SK-N-SH treated with all-trans-retinoic acid at 6 μM for 48 hours (cell line): ENCODE measurements at regions not wholly inside any gene's neighbourhood (a gene's known extent, or its start where the extent isn't known, plus 50 kb on each side); places are given as distances from the start of the nearest gene placed in this dataset.

Source experiments
- ATAC-seq: fragments of 200-7000 bp; cut with Tn5 transposase; 3 replicates; pipeline ENCODE4 v1.9.1; 2020; ENCODE audit warnings: mild to moderate bottlenecking, moderate library complexity
- ARNTL ChIP-seq: fragments of 450-650 bp; formaldehyde crosslinking; IDR thresholded peaks from 2 replicates; pipeline ENCODE4 v1.5.0; 2020; ENCODE audit warnings: low read depth, mild to moderate bottlenecking, moderate library complexity, borderline replicate concordance
- BACH2 ChIP-seq: fragments of 250-450 bp; sonication (Bioruptor Pico); IDR thresholded peaks from 2 replicates; pipeline ENCODE4 v1.9.0; 2021; ENCODE audit warnings: mild to moderate bottlenecking, borderline replicate concordance
- CREB5 ChIP-seq: fragments of 250-450 bp; sonication (Bioruptor Pico); IDR thresholded peaks from 2 replicates; pipeline ENCODE4 v1.5.1; 2020; ENCODE audit warnings: low read depth, mild to moderate bottlenecking, moderate library complexity
- CSRNP3 ChIP-seq: fragments of 250-450 bp; sonication (Bioruptor Pico); IDR thresholded peaks from 2 replicates; pipeline ENCODE4 v1.5.1; 2021; ENCODE audit warnings: mild to moderate bottlenecking, moderate library complexity
- ESRRG ChIP-seq: fragments of 250-450 bp; sonication (Bioruptor Pico); IDR thresholded peaks from 2 replicates; pipeline ENCODE4 v1.6.1; 2021; ENCODE audit warnings: mild to moderate bottlenecking
- GLIS3 ChIP-seq: fragments of 250-450 bp; sonication (Bioruptor Pico); IDR thresholded peaks from 2 replicates; pipeline ENCODE4 v1.5.0; 2020; ENCODE audit warnings: mild to moderate bottlenecking, moderate library complexity
- ISL1 ChIP-seq: fragments of 250-450 bp; sonication (Bioruptor Pico); IDR thresholded peaks from 2 replicates; pipeline ENCODE4 v2.1.2; 2022; ENCODE audit warnings: mild to moderate bottlenecking, moderate library complexity
- OSR1 ChIP-seq: fragments of 250-450 bp; sonication (Bioruptor Pico); IDR thresholded peaks from 2 replicates; pipeline ENCODE4 v1.8.0; 2022; ENCODE audit warnings: moderate library complexity, mild to moderate bottlenecking, inconsistent platforms
- PATZ1 ChIP-seq: fragments of 250-450 bp; sonication (Bioruptor Pico); IDR thresholded peaks from 2 replicates; pipeline ENCODE4 v1.8.0; 2020; ENCODE audit warnings: mild to moderate bottlenecking, moderate library complexity, borderline replicate concordance
- POU6F1 ChIP-seq: fragments of 250-450 bp; sonication (Bioruptor Pico); IDR thresholded peaks from 2 replicates; pipeline ENCODE4 v1.8.0; 2021; ENCODE audit warnings: low read depth, mild to moderate bottlenecking, moderate library complexity, borderline replicate concordance
- PPARA ChIP-seq: fragments of 250-450 bp; sonication (Bioruptor Pico); IDR thresholded peaks from 2 replicates; pipeline ENCODE4 v1.5.0; 2020; ENCODE audit warnings: mild to moderate bottlenecking, borderline replicate concordance
- RARB ChIP-seq: fragments of 250-450 bp; sonication (Bioruptor Pico); IDR thresholded peaks from 2 replicates; pipeline ENCODE4 v1.8.0; 2021; ENCODE audit warnings: mild to moderate bottlenecking, moderate library complexity
- ZC3H10 ChIP-seq: fragments of 250-450 bp; sonication (Bioruptor Pico); IDR thresholded peaks from 2 replicates; pipeline ENCODE4 v1.5.1; 2021; ENCODE audit warnings: mild to moderate bottlenecking, moderate library complexity
- ZFP3 ChIP-seq: fragments of 250-450 bp; sonication (Bioruptor Pico); IDR thresholded peaks from 2 replicates; pipeline ENCODE4 v1.5.0; 2020; ENCODE audit warnings: mild to moderate bottlenecking, moderate library complexity
- ZFP30 ChIP-seq: fragments of 450-650 bp; formaldehyde crosslinking; IDR thresholded peaks from 2 replicates; pipeline ENCODE4 v1.5.0; 2022; ENCODE audit warnings: mild to moderate bottlenecking, moderate library complexity
- ZNF565 ChIP-seq: fragments of 450-650 bp; formaldehyde crosslinking; conservative IDR thresholded peaks from 2 replicates; pipeline ENCODE4 v1.5.0; 2020; ENCODE audit warnings: low read depth, mild to moderate bottlenecking, moderate library complexity
- ZNF70 ChIP-seq: fragments of 450-650 bp; formaldehyde crosslinking; IDR thresholded peaks from 2 replicates; pipeline ENCODE4 v1.5.0; 2020; ENCODE audit warnings: mild to moderate bottlenecking, moderate library complexity
- ZNF8 ChIP-seq: fragments of 450-650 bp; formaldehyde crosslinking; IDR thresholded peaks from 2 replicates; pipeline ENCODE4 v1.5.0; 2020; ENCODE audit warnings: mild to moderate bottlenecking, moderate library complexity

GRCh38 chr16:64094181-64094965, 1027.5 kb downstream of the CDH11 start:
- TF ChIP-seq ISL1 (CRISPR knock-in tag) (peak; percentile 39; the same call in 1 of the 2 replicates), ARNTL (CRISPR knock-in tag) (no peak)
- ATAC-seq, result peak; percentile 54

GRCh38 chr16:64092271-64092670, 1029.6 kb downstream of the CDH11 start:
- ATAC-seq, result peak; percentile 88
- no peak for TF ChIP-seq ISL1 (CRISPR knock-in tag)
- TF ChIP-seq CREB5, result no peak
- no peak for TF ChIP-seq ZFP30 (CRISPR knock-in tag)
- TF ChIP-seq OSR1 (CRISPR knock-in tag), result no peak
- TF ChIP-seq BACH2, result no peak
- no peak for TF ChIP-seq POU6F1 (CRISPR knock-in tag)
- no peak for TF ChIP-seq ZNF565 (CRISPR knock-in tag)
- TF ChIP-seq ZNF8 (CRISPR knock-in tag), result no peak

- ATAC-seq, result no peak
- TF ChIP-seq PPARA (CRISPR knock-in tag) (no peak), ZFP3 (CRISPR knock-in tag) (no peak), BACH2 (no peak), CREB5 (no peak), ZNF70 (no peak), GLIS3 (CRISPR knock-in tag) (no peak), ZNF565 (CRISPR knock-in tag) (no peak), ZFP30 (CRISPR knock-in tag) (no peak), ZC3H10 (CRISPR knock-in tag) (no peak), CSRNP3 (CRISPR knock-in tag) (no peak), PATZ1 (no peak)
Measured at GRCh38 chr16:64090327-64090726, 1031.5 kb downstream of the CDH11 start.

GRCh38 chr16:64089697-64090096, 1032.2 kb downstream of the CDH11 start:
- peak; percentile 67 for ATAC-seq
- TF ChIP-seq PATZ1 (no peak), OSR1 (CRISPR knock-in tag) (no peak), RARB (CRISPR knock-in tag) (no peak), ESRRG (CRISPR knock-in tag) (no peak), ISL1 (CRISPR knock-in tag) (no peak)
